RWPE1 (cell line): ENCODE measurements at regions not wholly inside any gene's neighbourhood (a gene's known extent, or its start where the extent isn't known, plus 50 kb on each side); places are given as distances from the start of the nearest gene placed in this dataset.

ENCODE experiments used
- CTCF ChIA-PET: fragments of 350-600 bp; sonication (Branson Sonifier 250); formaldehyde crosslinking; extraction: SDS; loops from one replicate; lab custom pipeline; 2021; lab: Yijun Ruan, JAX
- POLR2A ChIA-PET: fragments of 400-600 bp; formaldehyde crosslinking; extraction: SDS; loops from one replicate; lab custom pipeline; 2020; ENCODE audit warnings: antibody characterized with exemption; ENCODE audit not compliant: low non-redundant PET; lab: Yijun Ruan, JAX
- DNase-seq: peaks from one replicate; pipeline ENCODE4 v3.0.0; 2012; ENCODE audit warnings: low spot score
- H3K27ac ChIP-seq: fragments of 450-650 bp; 2 replicates; pipeline ENCODE4 v1.5.1; 2017
- CTCF ChIP-seq: fragments of 450-650 bp; conservative IDR thresholded peaks from 2 replicates; pipeline ENCODE4 v1.5.1; 2017; ENCODE audit warnings: low read depth, mild to moderate bottlenecking

- POLR2A ChIA-PET = no interaction called here
- CTCF ChIA-PET = no interaction called here
- H3K27ac ChIP-seq = no peak overlapping the region
Measured at GRCh38 chr17:13953841-13954240, 115.5 kb upstream of the COX10 start.

DNA sequence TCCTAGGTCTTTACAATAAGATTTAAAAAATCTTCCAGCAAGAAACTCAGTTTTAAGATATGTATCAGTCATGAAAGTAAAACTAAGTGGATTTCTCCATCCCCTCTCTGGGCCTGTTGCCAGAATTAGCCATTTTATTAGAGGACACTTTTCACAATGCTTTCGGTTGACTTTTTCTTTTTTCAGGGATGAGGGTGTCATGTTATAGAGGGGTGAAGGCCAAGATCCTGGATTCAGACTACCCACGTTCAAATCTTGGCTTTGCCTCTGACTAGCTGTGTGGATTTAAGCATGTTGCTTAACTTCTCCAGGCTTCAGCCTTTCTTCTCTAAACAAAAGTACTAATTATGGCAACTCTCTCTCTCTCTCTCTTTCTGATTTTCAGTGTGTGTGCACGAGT, 111.7 kb upstream of the COX10 start:
- CTCF ChIA-PET = interaction anchor here (0.7 kb wide), 2 partner anchors 19 to 63 kb away, joined by 3 read pairs; no protein-coding TSS in a partner anchor
- H3K27ac ChIP-seq = no peak overlapping the region
- TF ChIP-seq CTCF = no peak
- no peak for DNase-seq
- POLR2A ChIA-PET = no interaction called here

More at GRCh38 chr17:13953841-13954240, 115.5 kb upstream of the COX10 start:
- TF ChIP-seq CTCF = no peak
- no peak for DNase-seq

DNA sequence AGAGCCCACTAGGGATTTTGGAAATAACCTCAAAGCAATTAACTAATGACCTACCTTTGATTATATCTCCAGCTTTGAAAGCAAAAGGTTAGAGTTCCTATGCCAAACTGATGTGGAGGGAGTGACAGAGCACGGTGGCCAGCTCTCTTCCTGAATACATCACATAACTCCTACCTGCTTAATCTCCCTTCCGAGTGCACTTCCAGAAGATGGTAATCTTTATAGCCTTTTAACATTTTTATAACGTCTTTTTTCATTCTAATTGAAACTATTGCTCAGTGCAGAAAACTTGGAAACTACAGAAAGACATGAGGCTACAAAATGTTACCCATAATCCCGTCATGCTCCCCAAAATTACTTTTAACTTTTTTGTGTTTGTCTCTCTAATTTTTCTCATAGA, 110.5 kb upstream of the COX10 start:
- no peak overlapping the region for H3K27ac ChIP-seq
- ChIA-PET CTCF (no interaction called here), POLR2A (no interaction called here)

GRCh38 chr17:13961265-13961664, 108.0 kb upstream of the COX10 start:
- ChIA-PET POLR2A (no interaction called here), CTCF (no interaction called here)
- no peak overlapping the region for H3K27ac ChIP-seq
- no peak for TF ChIP-seq CTCF
- no peak for DNase-seq

More for the DNA sequence above, 110.5 kb upstream of the COX10 start:
- TF ChIP-seq CTCF = no peak
- no peak for DNase-seq

- ChIA-PET POLR2A (no interaction called here), CTCF (interaction anchor here (0.6 kb wide), 1 partner anchor 812 kb away, joined by 8 read pairs; no protein-coding TSS in a partner anchor)
- no peak for DNase-seq
- no peak for TF ChIP-seq CTCF
- H3K27ac ChIP-seq = no peak overlapping the region
Measured at GRCh38 chr17:13962716-13963240, 106.5 kb upstream of the COX10 start.

GRCh38 chr17:13967416-13967815, 101.9 kb upstream of the COX10 start:
- TF ChIP-seq CTCF = no peak
- ChIA-PET POLR2A (no interaction called here), CTCF (no interaction called here)
- no peak overlapping the region for H3K27ac ChIP-seq
- no peak for DNase-seq

GRCh38 chr17:13970531-13970930, 98.8 kb upstream of the COX10 start:
- no peak for TF ChIP-seq CTCF
- ChIA-PET CTCF (no interaction called here), POLR2A (no interaction called here)
- no peak overlapping the region for H3K27ac ChIP-seq
- DNase-seq = no peak
